GM23248 (cell line): ENCODE measurements at regions not wholly inside any gene's neighbourhood (a gene's known extent, or its start where the extent isn't known, plus 50 kb on each side); places are given as distances from the start of the nearest gene placed in this dataset.

Source experiments
- EZH2 ChIP-seq: fragments of 200-600 bp; sonication (generic); IDR thresholded peaks from 2 replicates; pipeline ENCODE4 v1.6.1; 2018; ENCODE audit warnings: antibody characterized with exemption, mild to moderate bottlenecking; ENCODE audit not compliant: insufficient read depth, poor library complexity, severe bottlenecking
- EZH2phosphoT487 ChIP-seq: fragments of 200-600 bp; sonication (generic); IDR thresholded peaks from 2 replicates; pipeline ENCODE4 v1.6.1; 2018; ENCODE audit warnings: antibody characterized with exemption, moderate library complexity, mild to moderate bottlenecking, low read depth; ENCODE audit not compliant: insufficient read depth

DNA sequence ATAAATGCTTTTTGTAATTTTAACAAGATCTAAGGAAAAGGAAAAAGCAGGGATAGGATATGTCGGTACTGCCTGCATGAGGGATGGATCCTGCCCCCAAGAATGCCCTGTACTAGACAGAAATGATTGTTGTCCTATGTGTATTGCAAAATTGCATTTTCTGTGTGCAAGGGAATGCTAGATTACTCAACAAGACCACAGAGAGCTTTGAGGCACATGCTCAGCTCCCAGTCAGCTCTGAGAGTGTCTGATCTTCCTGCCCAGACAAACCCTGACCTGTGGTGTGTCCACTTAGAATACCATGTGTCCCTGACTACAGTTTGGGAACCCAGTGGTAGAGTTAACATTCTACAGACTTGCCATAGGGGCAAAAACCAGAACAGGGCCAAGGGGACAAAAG, 129.2 kb upstream of the PAK3 start:
- TF ChIP-seq EZH2 (no peak), EZH2phosphoT487 (no peak)
